K562 (cell line): ENCODE measurements at regions not wholly inside any gene's neighbourhood (a gene's known extent, or its start where the extent isn't known, plus 50 kb on each side); places are given as distances from the start of the nearest gene placed in this dataset.

Experiments
- ATAC-seq: fragments of 200-7000 bp; cut with Tn5 transposase; 3 replicates; pipeline ENCODE4 v1.9.1; 2020; ENCODE audit warnings: moderate library complexity
- BruUV-seq: library from RNA; stranded (reverse); fragments of 400-500 nt; replicated peaks from 2 replicates; lab custom pipeline; 2021; lab: Mats Ljungman, UMichigan
- CTCF ChIA-PET: fragments of 300-600 bp; formaldehyde crosslinking; extraction: SDS; loops from one replicate; lab custom pipeline; 2021; ENCODE audit warnings: low intra/inter-chr PET ratio; lab: Yijun Ruan, JAX
- POLR2A ChIA-PET: fragments of 300-600, 350-650 bp; sonication (Branson Sonifier 250); formaldehyde crosslinking; extraction: SDS; loops from one replicate; lab custom pipeline; 2021; ENCODE audit warnings: antibody characterized with exemption, inconsistent platforms; lab: Yijun Ruan, JAX
- DNase-seq, 4 experiments: peaks; one replicate each; pipeline versions ENCODE4 v3.0.0 to v3.0.0-alpha.2; 2011 to 2018; ENCODE audit warnings: low spot score in 3 of 4, mixed read lengths in 3 of 4; ENCODE audit errors: extremely low read depth in 1 of 4
- FAIRE-seq: peaks from 2 replicates; lab custom pipeline; 2011; peaks lifted over from hg19 to GRCh38; lab: Jason Lieb, UNC
- H2AFZ ChIP-seq: 2 replicates; pipeline ENCODE4 v1.6.0; 2011; ENCODE audit warnings: low read depth, low read length, control low read depth, inconsistent platforms
- H3K27ac ChIP-seq: fragments of 200-600 bp; 3 replicates; pipeline ENCODE4 v1.8.0; 2011; ENCODE audit warnings: low read depth, mild to moderate bottlenecking, control low read depth, inconsistent platforms, low read length, moderate library complexity, mixed read lengths; ENCODE audit errors: extremely low read depth
- H3K27me3 ChIP-seq, 2 experiments: fragments of 300-600 bp in 1 of 2; 2 replicates in 1 of 2; 3 replicates in 1 of 2; pipeline versions ENCODE4 v1.6.0 to v1.8.0; 2011; ENCODE audit warnings: inconsistent platforms in 2 of 2, low read length in 2 of 2, mild to moderate bottlenecking in 1 of 2, mixed read lengths in 1 of 2, moderate library complexity in 1 of 2; ENCODE audit not compliant: control insufficient read depth in 2 of 2, insufficient read depth in 2 of 2
- H3K36me3 ChIP-seq: fragments of 300-600 bp; 3 replicates; pipeline ENCODE4 v1.8.0; 2011; ENCODE audit warnings: mild to moderate bottlenecking, low read length, inconsistent platforms; ENCODE audit not compliant: control insufficient read depth, insufficient read depth
- H3K4me1 ChIP-seq, 2 experiments: fragments of 200-600 bp in 1 of 2; replicated peaks in 1 of 2; 2 replicates in 1 of 2; 3 replicates in 1 of 2; pipeline versions ENCODE4 v1.5.1 to v1.8.0; 2011; ENCODE audit warnings: inconsistent platforms in 2 of 2, low read length in 2 of 2, mild to moderate bottlenecking in 1 of 2, mixed read lengths in 1 of 2, moderate library complexity in 1 of 2; ENCODE audit not compliant: control insufficient read depth in 2 of 2, insufficient read depth in 2 of 2
- H3K4me2 ChIP-seq: 2 replicates; pipeline ENCODE4 v1.6.1; 2011; ENCODE audit warnings: low read length, control low read depth, inconsistent platforms, mixed read lengths; ENCODE audit not compliant: insufficient read depth
- H3K4me3 ChIP-seq: fragments of 200-600 bp; sonication (generic), shearing (Covaris generic); 2 replicates; pipeline ENCODE4 v1.5.1; 2016; ENCODE audit warnings: control low read depth, inconsistent platforms
- H3K79me2 ChIP-seq: fragments of 200-600 bp; 3 replicates; pipeline ENCODE4 v1.8.0; 2011; ENCODE audit warnings: low read length, inconsistent platforms; ENCODE audit not compliant: control insufficient read depth, insufficient read depth
- H3K9ac ChIP-seq, 2 experiments: 2 replicates each; pipeline versions ENCODE4 v1.6.0 to v1.6.1; 2011; ENCODE audit warnings: low read depth in 2 of 2, low read length in 2 of 2, control low read depth in 1 of 2, inconsistent platforms in 1 of 2, mild to moderate bottlenecking in 1 of 2, mixed read lengths in 1 of 2; ENCODE audit not compliant: insufficient read depth in 1 of 2
- H3K9me1 ChIP-seq: one replicate; pipeline ENCODE4 v1.6.0; 2011; ENCODE audit warnings: inconsistent platforms, mild to moderate bottlenecking, low read length, moderate library complexity; ENCODE audit not compliant: control insufficient read depth, insufficient read depth
- H3K9me3 ChIP-seq: replicated peaks from 2 replicates; pipeline ENCODE4 v1.5.1; 2011; ENCODE audit warnings: low read depth, low read length, inconsistent platforms; ENCODE audit not compliant: control insufficient read depth, insufficient read depth
- H4K20me1 ChIP-seq: replicated peaks from 2 replicates; pipeline ENCODE4 v1.6.1; 2011; ENCODE audit warnings: low read length, inconsistent platforms, mixed read lengths; ENCODE audit not compliant: control insufficient read depth, insufficient read depth
- ATF4 ChIP-seq: fragments of 450-650 bp; formaldehyde crosslinking; IDR thresholded peaks from 2 replicates; pipeline ENCODE4 v1.4.0; 2022; ENCODE audit warnings: mild to moderate bottlenecking, moderate library complexity
- BACH1 ChIP-seq: fragments of 200-800 bp; sonication (Bioruptor generic); IDR thresholded peaks from 2 replicates; pipeline ENCODE4 v1.6.1; 2016; ENCODE audit warnings: missing genetic modification characterization, missing compliant biosample characterization
- BHLHE40 ChIP-seq: IDR thresholded peaks from 2 replicates; pipeline ENCODE4 v1.6.1; 2011; ENCODE audit warnings: low read length, improper control_type of control experiment
- KDM1A ChIP-seq, 2 experiments: fragments of 450-650 bp; IDR thresholded peaks; 2 replicates each; pipeline ENCODE4 v1.6.1; 2016; ENCODE audit warnings: mild to moderate bottlenecking in 2 of 2
- MAFF ChIP-seq: IDR thresholded peaks from 2 replicates; pipeline ENCODE4 v1.6.1; 2012; ENCODE audit warnings: low read length, improper control_type of control experiment
- SMAD3 ChIP-seq: fragments of 450-650 bp; formaldehyde crosslinking; conservative IDR thresholded peaks from 2 replicates; pipeline ENCODE4 v1.4.0; 2020; ENCODE audit warnings: mild to moderate bottlenecking
- SNIP1 ChIP-seq: fragments of 450-650 bp; IDR thresholded peaks from 2 replicates; pipeline ENCODE4 v1.7.1; 2017; ENCODE audit warnings: low read depth, mild to moderate bottlenecking
- TOE1 ChIP-seq, 2 experiments: fragments of 450-650 bp in 1 of 2; sonication (generic) in 1 of 2; formaldehyde crosslinking in 1 of 2; IDR thresholded peaks; 2 replicates each; pipeline versions ENCODE4 v1.7.1 to v1.8.0; 2016 to 2022; ENCODE audit warnings: borderline replicate concordance in 2 of 2, mild to moderate bottlenecking in 2 of 2, antibody characterized with exemption in 1 of 2, inconsistent platforms in 1 of 2, low read depth in 1 of 2, missing genetic modification reagents in 1 of 2, moderate library complexity in 1 of 2
- ZNF512 ChIP-seq: IDR thresholded peaks from 2 replicates; pipeline ENCODE4 v1.6.1; 2016; ENCODE audit warnings: missing genetic modification characterization, missing compliant biosample characterization
- WGBS: fragments of 100-300 bp; shearing (Covaris generic); methylation state at CpG from one replicate; pipeline ENCODE4 v1.1.6; 2016; ENCODE audit warnings: low coverage, mixed read lengths; ENCODE audit not compliant: insufficient coverage; ENCODE audit errors: missing lambda C conversion rate; 5-methylcytosine and 5-hydroxymethylcytosine counted together
- in situ Hi-C: fragments of 300-500 bp; cut with MboI; formaldehyde crosslinking; loops from 4 replicates; pipeline ENCODE4 v1.15.0; 2018; ENCODE audit warnings: inconsistent platforms, mixed read lengths
- intact Hi-C: fragments of 100-400 bp; cut with micrococcal nuclease; formaldehyde crosslinking; loops from 2 replicates; pipeline ENCODE4 v1.14.2; 2022
- TF ChIP-seq, protein P1 (sequence below): fragments of 200-600 bp; sonication (generic); IDR thresholded peaks from one replicate; pipeline ENCODE4 v1.6.1; 2012; ENCODE audit warnings: mild to moderate bottlenecking, low read depth, low read length, inconsistent platforms

DNA sequence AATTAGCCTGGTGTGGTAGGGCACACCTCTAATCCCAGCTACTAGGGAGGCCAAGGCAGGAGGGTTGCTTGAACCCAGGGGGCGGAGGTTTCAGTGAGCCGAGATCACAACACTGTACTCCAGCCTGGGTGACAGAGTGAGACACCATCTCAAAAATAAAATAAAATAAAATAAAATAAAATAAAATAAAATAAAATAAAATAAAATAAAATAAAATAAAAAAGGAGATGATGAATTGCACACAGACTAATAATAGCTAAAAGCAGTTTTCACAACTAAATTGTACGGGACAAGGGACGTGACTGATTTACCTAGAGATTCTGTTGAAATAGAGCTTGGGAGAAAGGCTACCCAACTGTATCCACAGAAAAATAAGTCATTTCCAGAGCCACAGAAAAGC, 1471.3 kb downstream of the CDH11 start:
- no peak overlapping the region for H3K4me2 ChIP-seq
- no peaks in the 10 kb centered on the region for H4K20me1 ChIP-seq
- H3K4me3 ChIP-seq = no peak overlapping the region
- H3K27ac ChIP-seq = no peak overlapping the region
- ATAC-seq (no peak), DNase-seq (no peak), FAIRE-seq (no peak)
- intact Hi-C loops (no loop called here), in situ Hi-C loops (no loop called here)
- WGBS = 2% methylated on average over 4 of the region's 4 CpGs
- H2AFZ ChIP-seq = no peak overlapping the region
- no peaks in the 10 kb centered on the region for H3K9me3 ChIP-seq
- H3K36me3 ChIP-seq = no peaks in the 10 kb centered on the region
- no TSS peak for BruUV-seq
- no peaks in the 10 kb centered on the region for H3K79me2 ChIP-seq
- H3K9me1 ChIP-seq = no peaks in the 10 kb centered on the region
- CTCF ChIA-PET = no interaction called here
- no peak overlapping the region for H3K9ac ChIP-seq
- POLR2A ChIA-PET = no interaction called here
- H3K27me3 ChIP-seq = no peaks in the 10 kb centered on the region
- no peaks in the 10 kb centered on the region for H3K4me1 ChIP-seq
- TF ChIP-seq, protein P1, sequence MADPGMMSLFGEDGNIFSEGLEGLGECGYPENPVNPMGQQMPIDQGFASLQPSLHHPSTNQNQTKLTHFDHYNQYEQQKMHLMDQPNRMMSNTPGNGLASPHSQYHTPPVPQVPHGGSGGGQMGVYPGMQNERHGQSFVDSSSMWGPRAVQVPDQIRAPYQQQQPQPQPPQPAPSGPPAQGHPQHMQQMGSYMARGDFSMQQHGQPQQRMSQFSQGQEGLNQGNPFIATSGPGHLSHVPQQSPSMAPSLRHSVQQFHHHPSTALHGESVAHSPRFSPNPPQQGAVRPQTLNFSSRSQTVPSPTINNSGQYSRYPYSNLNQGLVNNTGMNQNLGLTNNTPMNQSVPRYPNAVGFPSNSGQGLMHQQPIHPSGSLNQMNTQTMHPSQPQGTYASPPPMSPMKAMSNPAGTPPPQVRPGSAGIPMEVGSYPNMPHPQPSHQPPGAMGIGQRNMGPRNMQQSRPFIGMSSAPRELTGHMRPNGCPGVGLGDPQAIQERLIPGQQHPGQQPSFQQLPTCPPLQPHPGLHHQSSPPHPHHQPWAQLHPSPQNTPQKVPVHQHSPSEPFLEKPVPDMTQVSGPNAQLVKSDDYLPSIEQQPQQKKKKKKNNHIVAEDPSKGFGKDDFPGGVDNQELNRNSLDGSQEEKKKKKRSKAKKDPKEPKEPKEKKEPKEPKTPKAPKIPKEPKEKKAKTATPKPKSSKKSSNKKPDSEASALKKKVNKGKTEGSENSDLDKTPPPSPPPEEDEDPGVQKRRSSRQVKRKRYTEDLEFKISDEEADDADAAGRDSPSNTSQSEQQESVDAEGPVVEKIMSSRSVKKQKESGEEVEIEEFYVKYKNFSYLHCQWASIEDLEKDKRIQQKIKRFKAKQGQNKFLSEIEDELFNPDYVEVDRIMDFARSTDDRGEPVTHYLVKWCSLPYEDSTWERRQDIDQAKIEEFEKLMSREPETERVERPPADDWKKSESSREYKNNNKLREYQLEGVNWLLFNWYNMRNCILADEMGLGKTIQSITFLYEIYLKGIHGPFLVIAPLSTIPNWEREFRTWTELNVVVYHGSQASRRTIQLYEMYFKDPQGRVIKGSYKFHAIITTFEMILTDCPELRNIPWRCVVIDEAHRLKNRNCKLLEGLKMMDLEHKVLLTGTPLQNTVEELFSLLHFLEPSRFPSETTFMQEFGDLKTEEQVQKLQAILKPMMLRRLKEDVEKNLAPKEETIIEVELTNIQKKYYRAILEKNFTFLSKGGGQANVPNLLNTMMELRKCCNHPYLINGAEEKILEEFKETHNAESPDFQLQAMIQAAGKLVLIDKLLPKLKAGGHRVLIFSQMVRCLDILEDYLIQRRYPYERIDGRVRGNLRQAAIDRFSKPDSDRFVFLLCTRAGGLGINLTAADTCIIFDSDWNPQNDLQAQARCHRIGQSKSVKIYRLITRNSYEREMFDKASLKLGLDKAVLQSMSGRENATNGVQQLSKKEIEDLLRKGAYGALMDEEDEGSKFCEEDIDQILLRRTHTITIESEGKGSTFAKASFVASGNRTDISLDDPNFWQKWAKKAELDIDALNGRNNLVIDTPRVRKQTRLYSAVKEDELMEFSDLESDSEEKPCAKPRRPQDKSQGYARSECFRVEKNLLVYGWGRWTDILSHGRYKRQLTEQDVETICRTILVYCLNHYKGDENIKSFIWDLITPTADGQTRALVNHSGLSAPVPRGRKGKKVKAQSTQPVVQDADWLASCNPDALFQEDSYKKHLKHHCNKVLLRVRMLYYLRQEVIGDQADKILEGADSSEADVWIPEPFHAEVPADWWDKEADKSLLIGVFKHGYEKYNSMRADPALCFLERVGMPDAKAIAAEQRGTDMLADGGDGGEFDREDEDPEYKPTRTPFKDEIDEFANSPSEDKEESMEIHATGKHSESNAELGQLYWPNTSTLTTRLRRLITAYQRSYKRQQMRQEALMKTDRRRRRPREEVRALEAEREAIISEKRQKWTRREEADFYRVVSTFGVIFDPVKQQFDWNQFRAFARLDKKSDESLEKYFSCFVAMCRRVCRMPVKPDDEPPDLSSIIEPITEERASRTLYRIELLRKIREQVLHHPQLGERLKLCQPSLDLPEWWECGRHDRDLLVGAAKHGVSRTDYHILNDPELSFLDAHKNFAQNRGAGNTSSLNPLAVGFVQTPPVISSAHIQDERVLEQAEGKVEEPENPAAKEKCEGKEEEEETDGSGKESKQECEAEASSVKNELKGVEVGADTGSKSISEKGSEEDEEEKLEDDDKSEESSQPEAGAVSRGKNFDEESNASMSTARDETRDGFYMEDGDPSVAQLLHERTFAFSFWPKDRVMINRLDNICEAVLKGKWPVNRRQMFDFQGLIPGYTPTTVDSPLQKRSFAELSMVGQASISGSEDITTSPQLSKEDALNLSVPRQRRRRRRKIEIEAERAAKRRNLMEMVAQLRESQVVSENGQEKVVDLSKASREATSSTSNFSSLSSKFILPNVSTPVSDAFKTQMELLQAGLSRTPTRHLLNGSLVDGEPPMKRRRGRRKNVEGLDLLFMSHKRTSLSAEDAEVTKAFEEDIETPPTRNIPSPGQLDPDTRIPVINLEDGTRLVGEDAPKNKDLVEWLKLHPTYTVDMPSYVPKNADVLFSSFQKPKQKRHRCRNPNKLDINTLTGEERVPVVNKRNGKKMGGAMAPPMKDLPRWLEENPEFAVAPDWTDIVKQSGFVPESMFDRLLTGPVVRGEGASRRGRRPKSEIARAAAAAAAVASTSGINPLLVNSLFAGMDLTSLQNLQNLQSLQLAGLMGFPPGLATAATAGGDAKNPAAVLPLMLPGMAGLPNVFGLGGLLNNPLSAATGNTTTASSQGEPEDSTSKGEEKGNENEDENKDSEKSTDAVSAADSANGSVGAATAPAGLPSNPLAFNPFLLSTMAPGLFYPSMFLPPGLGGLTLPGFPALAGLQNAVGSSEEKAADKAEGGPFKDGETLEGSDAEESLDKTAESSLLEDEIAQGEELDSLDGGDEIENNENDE = no peak
- TF ChIP-seq BHLHE40 (no peak), ZNF512 (tag) (no peak), ATF4 (no peak), KDM1A (IDR thresholded peaks at IDR 0.05) (no peak), SMAD3 (CRISPR knock-in tag) (no peak), MAFF (no peak), BACH1 (tag) (no peak), TOE1 (IDR thresholded peaks at IDR 0.05; ENCODE audit: borderline replicate concordance) (no peak), TOE1 (CRISPR knock-in tag; IDR thresholded peaks at IDR 0.05; ENCODE audit: borderline replicate concordance, low read depth) (no peak), SNIP1 (no peak)
